Pons (tissue), 1 donor: ENCODE measurements at regions not wholly inside any gene's neighbourhood (a gene's known extent, or its start where the extent isn't known, plus 50 kb on each side); places are given as distances from the start of the nearest gene placed in this dataset.

Experiments
- DNase-seq: peaks from one replicate; pipeline ENCODE4 v3.0.0-alpha.2; 2016; ENCODE audit warnings: low spot score

GRCh38 chr4:121226362-121226761 lies 62.2 kb upstream of the TNIP3 start:
- DNase-seq: no peak

GRCh38 chr4:121221608-121222007 lies 57.5 kb upstream of the TNIP3 start:
- no peak for DNase-seq

GRCh38 chr4:121221201-121221600 lies 57.1 kb upstream of the TNIP3 start:
- no peak for DNase-seq

- no peak for DNase-seq
Observed at GRCh38 chr4:121220698-121221097, 56.6 kb upstream of the TNIP3 start.

GRCh38 chr4:121219227-121219626 lies 55.1 kb upstream of the TNIP3 start:
- DNase-seq: no peak

GRCh38 chr4:121217351-121217750 lies 53.2 kb upstream of the TNIP3 start:
- no peak for DNase-seq

- no peak for DNase-seq
Observed at GRCh38 chr4:121216461-121216860, 52.3 kb upstream of the TNIP3 start.

- DNase-seq: no peak
Observed at GRCh38 chr4:121213940-121214339, 49.8 kb upstream of the TNIP3 start.
